Stimulated activated CD4-positive, alpha-beta T cell treated with anti-CD3 and anti-CD28 coated beads, Interleukin-2, amount 100 ng/mL, for 48 hours (primary cell): ENCODE measurements at regions not wholly inside any gene's neighbourhood (a gene's known extent, or its start where the extent isn't known, plus 50 kb on each side); places are given as distances from the start of the nearest gene placed in this dataset.
"Not testable (repeated sequence)": the region's sequence is repeated elsewhere in the genome, so short reads cannot be mapped to it uniquely, and the experiment has no call there.

Experiments used
- DNase-seq, 2 donors: peaks; one replicate each; pipeline ENCODE4 v3.0.0-alpha.2; 2020

GRCh38 chr2:125373293-125373692 lies 1282.7 kb upstream of the GYPC start:
- DNase-seq: no peak

DNA sequence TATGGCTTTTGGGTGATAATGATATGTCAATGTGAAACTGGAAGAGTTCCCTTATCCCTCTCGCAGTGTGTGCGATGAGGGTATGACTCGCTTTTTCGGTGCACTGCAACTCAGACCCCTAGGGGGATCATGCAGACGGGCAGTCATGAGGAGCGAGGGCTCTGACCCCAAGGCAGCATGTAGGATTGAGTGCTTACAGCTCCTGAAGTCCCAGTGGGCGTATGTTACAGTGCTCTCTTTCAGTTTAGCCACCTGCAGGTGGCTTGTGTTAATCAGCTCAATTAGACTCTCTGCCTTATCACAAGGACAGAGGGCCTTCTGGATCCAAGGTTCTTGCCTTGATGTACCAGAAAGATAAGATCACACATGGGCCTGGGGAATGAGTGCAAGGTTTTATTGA lies 1269.9 kb upstream of the GYPC start:
- DNase-seq: no peak

DNA sequence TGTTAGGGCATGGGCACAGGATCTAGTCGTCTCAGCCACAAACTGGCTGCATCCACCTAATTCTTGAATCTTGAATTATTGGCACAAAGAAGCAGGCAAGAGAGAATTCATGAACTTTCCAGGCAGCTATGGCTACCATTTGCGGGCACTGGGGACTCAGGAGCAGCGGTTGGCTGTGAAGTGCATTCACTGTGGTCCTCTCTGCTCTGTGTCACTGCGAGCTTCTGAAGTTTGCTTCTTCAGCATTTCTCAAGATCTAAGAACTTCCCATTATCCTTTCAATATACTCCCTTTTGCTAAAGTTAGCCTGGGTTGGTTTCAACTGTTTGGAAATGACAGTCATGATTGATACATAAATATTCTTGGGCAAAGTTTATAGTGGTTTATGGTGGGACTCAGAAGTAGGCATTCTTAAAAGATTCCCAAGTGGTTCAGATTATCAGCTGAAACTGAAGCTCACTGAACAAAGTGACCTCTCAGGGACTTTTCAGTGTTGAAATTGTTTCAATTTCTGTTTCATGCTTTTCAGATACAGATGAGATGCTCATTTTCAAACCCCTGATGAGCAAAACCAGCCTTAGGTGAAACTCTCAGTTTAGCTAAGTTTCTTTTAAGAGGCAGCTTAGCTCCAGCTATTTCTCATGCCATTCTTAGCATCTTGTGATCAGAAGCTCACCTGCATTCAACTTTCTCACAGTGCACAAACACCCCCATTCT lies 1258.3 kb upstream of the GYPC start:
- no peak for DNase-seq

DNA sequence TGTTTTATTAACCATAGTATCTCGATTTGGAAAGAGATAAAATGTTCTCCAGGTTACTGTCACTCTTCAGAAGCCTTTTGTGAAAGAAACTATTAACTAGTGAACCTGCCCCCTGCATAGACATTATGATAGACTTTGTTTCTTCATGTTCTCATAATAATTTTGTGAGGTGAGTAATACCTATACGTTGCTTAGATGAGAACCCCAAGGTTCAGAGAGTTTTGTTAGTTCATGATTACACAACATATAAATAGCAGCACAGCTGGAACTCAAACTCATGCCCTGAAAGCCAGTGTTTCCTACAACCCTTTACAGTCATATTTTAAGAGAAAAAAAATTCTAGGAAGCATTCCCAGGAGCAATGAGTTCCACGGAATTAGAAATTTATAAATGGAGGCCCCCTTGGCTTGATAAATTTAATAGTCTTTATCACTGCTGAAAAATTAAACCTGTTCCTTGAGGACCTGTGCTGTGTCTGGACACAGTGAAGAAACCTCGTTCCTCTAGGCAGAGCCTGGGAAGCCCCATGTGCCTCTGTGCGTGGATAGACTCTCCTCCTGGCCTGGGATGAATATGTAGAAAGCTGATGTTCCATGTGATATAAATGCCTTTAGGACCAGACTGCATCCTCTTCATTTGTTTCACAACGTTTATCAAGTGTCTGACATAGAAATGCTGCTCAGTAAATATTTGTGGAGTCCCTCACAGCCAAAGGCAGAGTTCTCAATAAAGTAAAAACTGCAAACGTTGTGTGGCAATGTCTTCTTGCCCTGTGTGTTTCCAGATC lies 1257.0 kb upstream of the GYPC start:
- DNase-seq: no peak

DNA sequence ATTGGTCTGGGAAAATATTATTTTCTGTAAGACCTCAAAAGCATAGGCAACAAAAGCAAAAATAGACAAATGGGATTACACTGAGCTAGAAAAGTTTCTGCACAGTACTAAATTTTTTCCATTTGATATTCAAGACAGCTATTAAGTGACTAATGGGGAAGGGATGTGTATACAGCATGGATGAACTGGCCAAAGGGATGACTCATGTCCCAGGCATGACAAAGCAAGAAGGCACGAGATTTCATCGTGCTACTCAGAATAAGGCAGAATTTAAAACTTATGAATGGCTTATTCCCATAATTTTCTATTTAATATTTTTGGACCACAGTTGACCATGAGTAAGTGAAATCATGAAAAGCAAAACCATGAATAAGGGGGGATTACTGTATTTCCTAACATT lies 1250.1 kb upstream of the GYPC start:
- DNase-seq: no peak

DNA sequence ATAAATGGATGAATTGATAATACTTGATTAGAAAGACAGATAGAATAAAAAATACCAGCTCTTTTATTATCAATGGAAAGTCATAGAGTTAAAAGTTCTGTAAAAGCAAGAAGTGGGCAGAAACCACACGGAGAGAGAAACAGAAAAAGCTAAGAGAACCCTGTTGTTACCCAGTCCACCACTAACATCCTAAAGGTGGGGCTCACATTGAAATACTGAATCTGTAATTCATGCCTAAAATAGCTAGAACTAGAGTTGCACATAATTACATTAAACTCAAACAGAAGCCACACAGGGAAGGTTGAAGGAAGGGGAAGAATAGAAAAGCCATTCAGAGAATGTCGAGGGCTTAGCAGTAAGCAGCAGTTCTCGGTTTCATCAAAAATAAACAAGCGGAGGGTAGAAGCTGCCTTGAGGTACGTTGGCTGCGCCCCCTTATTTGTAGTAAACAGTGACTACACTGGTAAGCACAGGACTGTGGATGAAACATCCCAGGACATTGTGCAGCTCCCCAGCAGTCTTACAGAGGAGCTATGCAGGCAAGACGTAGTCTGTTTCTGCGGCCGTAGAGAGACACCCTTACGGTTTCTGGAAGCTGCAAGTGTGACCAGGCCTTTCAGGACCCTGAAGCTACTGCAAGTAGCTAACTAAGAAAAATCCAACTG lies 1247.0 kb upstream of the GYPC start:
- no peak for DNase-seq

DNA sequence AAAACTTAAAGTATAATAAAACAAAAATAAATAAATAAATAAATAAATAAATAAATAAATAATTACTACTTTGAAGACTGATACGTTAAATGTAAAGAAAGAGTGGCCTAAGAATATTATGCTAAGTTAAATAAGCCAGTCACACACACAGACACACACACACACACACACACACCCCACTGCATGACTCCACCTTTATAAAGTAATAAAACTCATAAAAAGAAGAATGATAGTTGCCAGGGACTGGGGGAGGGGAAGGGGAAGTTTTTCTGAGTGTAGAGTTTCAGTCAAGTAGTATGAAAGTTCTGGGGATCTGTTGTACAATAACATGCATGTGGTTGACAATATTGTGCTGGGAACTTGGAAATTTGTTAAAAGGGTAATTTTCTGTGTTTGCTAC lies 1237.5 kb upstream of the GYPC start:
- DNase-seq: no peak

- not testable (repeated sequence) for DNase-seq
Measured at GRCh38 chr2:125422198-125422770, 1233.7 kb upstream of the GYPC start.

- DNase-seq: no peak
Measured at GRCh38 chr2:125424266-125424785, 1231.6 kb upstream of the GYPC start.

GRCh38 chr2:125427721-125428315 lies 1228.1 kb upstream of the GYPC start:
- DNase-seq: no peak

GRCh38 chr2:125444106-125444505 lies 1211.9 kb upstream of the GYPC start:
- no peak for DNase-seq

GRCh38 chr2:125445495-125445894 lies 1210.5 kb upstream of the GYPC start:
- DNase-seq: no peak

DNA sequence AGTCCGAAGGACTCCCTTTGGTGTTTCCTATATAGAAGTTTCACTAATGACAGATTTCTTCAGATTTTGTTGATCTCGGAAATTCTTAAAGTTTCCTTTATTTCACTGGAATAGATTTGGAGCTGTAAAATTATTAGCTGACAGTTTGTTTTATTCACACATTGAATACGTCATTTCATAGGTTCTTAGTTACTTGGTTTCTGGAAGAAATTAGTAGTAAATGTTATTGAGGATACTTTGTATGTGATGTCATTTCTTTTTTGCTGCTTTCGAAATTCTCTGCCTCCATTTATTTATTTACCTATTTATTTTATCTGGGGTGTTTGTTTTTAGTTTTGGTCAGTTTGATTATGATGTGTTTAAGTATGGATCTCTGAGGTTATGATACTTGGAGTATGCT lies 1205.9 kb upstream of the GYPC start:
- no peak for DNase-seq

- no peak for DNase-seq
Measured at GRCh38 chr2:125455110-125455509, 1200.8 kb upstream of the GYPC start.

DNA sequence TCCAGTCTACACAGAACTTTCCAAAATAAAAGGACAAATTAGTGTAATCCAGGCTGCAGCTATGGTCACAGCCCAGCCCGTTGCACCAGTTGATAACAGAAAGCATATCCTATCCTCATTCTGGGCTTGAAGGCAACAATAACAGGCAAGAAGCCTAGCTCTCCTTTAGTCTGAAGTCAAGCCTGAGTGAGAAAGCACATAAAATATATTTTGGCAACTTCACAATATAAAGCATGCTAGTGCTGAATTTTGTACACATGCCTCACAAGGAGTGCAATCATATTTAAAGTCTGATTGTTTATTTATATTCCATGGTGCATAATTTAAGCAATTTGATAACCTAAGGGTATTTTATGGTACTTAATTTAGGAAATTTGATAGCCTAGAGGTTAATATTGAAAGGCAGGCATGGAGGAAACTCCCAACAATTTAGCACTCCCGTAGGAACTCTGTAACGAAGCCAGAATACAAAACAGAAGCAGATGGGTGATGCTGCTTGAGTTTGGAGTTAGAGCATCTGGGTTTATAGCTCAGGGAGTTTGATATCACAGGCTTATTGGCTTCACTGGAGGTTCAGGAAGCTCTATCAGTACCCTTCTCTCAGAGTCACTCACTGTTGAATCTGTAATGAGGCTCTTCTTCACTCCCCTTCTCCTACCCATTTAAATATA lies 1199.1 kb upstream of the GYPC start:
- no peak for DNase-seq

DNA sequence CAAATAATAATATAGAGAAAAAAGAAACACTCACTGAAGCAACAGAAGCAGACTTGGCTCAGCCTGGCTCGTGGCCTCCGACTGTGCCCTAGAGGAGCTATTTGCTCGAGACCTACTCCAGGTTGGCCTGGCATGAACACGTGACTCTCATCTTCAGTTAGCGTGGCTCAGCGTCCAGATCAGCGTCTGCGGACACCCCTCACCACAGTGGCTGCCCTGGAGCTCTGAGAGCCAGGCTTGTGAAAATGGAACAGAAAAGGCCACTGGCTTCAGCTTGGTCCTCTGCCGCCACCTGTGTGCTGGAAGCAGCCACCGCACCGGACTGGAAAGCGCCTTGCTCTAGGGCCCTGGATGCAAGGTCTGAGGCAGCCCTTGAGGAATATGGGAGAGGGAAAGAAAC lies 1184.0 kb upstream of the GYPC start:
- DNase-seq: no peak

DNA sequence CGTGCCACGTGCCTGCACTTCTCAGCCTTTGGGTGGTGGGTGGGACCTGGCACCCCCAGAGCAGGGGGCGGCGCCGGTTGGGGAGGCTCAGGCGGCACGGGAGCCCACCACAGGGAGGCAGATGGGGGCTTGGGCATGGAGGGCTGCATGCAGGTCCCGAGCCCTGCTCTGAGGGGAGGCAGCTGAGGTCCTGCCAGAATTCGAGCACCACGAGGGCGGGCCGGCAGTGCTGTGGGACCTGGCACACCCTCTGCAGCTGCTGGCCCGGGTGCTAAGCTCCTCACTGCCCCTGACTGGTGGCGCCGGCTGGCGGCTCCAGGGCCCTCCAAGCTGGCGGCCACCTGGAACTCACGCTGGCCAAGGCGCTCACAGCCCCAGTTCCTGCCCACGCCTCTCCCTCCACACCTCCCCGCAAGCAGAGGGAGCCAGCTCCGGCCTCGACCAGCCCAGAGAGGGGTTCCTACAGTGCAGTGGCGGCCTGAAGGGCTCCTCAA lies 1176.8 kb upstream of the GYPC start:
- no peak for DNase-seq

DNA sequence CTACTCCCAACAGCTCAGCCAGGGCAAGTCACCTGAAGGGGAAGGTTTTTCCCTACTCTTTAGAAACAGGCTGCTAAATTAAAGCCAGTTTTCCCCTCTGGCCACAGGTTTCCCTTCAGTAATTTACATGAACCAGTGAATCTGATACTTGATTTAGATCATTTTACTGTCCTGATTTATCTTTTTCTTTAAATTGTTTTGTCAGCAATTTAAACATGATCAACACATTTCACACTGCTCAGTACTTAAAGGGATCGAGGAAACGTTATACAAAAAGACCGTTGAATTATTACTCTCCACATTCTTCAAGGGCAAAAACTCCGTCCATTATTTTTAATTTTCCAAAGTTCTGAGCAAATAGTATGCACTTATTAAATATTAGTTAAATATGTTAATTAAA lies 1165.7 kb upstream of the GYPC start:
- DNase-seq: no peak

GRCh38 chr2:125491663-125492062 lies 1164.3 kb upstream of the GYPC start:
- DNase-seq: no peak

GRCh38 chr2:125512313-125512712 lies 1143.6 kb upstream of the GYPC start:
- no peak for DNase-seq

GRCh38 chr2:125516496-125517109 lies 1139.4 kb upstream of the GYPC start:
- no peak for DNase-seq

DNA sequence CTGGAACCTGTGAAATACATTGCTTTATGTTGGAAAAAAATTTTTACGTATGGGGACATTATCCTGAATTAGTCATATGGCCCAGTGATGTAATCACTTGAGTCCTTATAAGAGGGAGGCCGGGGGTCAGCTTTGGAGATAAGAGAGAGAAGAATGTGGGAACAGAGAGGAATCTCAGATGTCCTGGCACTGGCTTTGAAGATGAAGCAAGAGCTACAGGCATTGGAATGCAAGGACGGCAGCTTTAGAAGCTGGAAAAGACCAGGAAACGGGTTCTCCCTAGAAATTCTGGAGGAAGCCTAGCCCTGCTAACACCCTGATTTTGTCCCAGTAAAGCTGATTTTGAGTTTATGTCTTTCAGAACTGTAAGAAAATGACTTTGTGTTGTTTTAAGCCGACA lies 1129.9 kb upstream of the GYPC start:
- DNase-seq: no peak
